Epithelial cell of prostate (primary cell): ENCODE measurements at regions not wholly inside any gene's neighbourhood (a gene's known extent, or its start where the extent isn't known, plus 50 kb on each side); places are given as distances from the start of the nearest gene placed in this dataset.

Experiments used
- DNase-seq: peaks from one replicate; pipeline ENCODE4 v3.0.0-alpha.2; 2011; ENCODE audit warnings: low read depth, low spot score
- H3K27ac ChIP-seq: fragments of 450-650 bp; 2 replicates; pipeline ENCODE4 v1.5.1; 2017; ENCODE audit warnings: mild to moderate bottlenecking

GRCh38 chr1:195948123-195948895 is 659.9 kb downstream of the KCNT2 start:
- DNase-seq = no peak
- no peak overlapping the region for H3K27ac ChIP-seq

GRCh38 chr1:195946500-195946899 is 661.7 kb downstream of the KCNT2 start:
- H3K27ac ChIP-seq = no peak overlapping the region
- DNase-seq = no peak

- H3K27ac ChIP-seq = no peak overlapping the region
- DNase-seq = no peak
Measured at GRCh38 chr1:195941795-195942194, 666.4 kb downstream of the KCNT2 start.

GRCh38 chr1:195941314-195941713 is 666.9 kb downstream of the KCNT2 start:
- DNase-seq = no peak
- H3K27ac ChIP-seq = no peak overlapping the region

GRCh38 chr1:195939844-195940243 is 668.4 kb downstream of the KCNT2 start:
- H3K27ac ChIP-seq = no peak overlapping the region
- no peak for DNase-seq

GRCh38 chr1:195934817-195935553 is 673.3 kb downstream of the KCNT2 start:
- no peak for DNase-seq
- H3K27ac ChIP-seq = no peak overlapping the region

GRCh38 chr1:195933835-195934234 is 674.4 kb downstream of the KCNT2 start:
- no peak overlapping the region for H3K27ac ChIP-seq
- DNase-seq = no peak

GRCh38 chr1:195915826-195916225 is 692.4 kb downstream of the KCNT2 start:
- no peak overlapping the region for H3K27ac ChIP-seq
- no peak for DNase-seq

- peak; percentile 14 for DNase-seq
- H3K27ac ChIP-seq = peak overlapping the region; percentile 80
Measured at GRCh38 chr1:195909061-195909460, 699.2 kb downstream of the KCNT2 start.

- peak overlapping the region; percentile 80 for H3K27ac ChIP-seq
- DNase-seq = peak; percentile 56
Measured at GRCh38 chr1:195908121-195908520, 700.1 kb downstream of the KCNT2 start.

GRCh38 chr1:195903203-195903602 is 705.0 kb downstream of the KCNT2 start:
- DNase-seq = no peak
- no peak overlapping the region for H3K27ac ChIP-seq

GRCh38 chr1:195902779-195903178 is 705.5 kb downstream of the KCNT2 start:
- no peak for DNase-seq
- H3K27ac ChIP-seq = no peak overlapping the region

GRCh38 chr1:195899762-195900352 is 708.4 kb downstream of the KCNT2 start:
- no peak for DNase-seq
- no peak overlapping the region for H3K27ac ChIP-seq

GRCh38 chr1:195898924-195899323 is 709.3 kb downstream of the KCNT2 start:
- no peak overlapping the region for H3K27ac ChIP-seq
- DNase-seq = no peak

GRCh38 chr1:195898373-195898772 is 709.9 kb downstream of the KCNT2 start:
- no peak for DNase-seq
- H3K27ac ChIP-seq = no peak overlapping the region

- DNase-seq = no peak
- no peak overlapping the region for H3K27ac ChIP-seq
Measured at GRCh38 chr1:195897076-195897475, 711.2 kb downstream of the KCNT2 start.

- H3K27ac ChIP-seq = no peak overlapping the region
- DNase-seq = no peak
Measured at GRCh38 chr1:195894411-195894810, 713.8 kb downstream of the KCNT2 start.

- H3K27ac ChIP-seq = no peak overlapping the region
Measured at GRCh38 chr1:195886000-195886399, 722.2 kb downstream of the KCNT2 start.

GRCh38 chr1:195878478-195878877 is 729.8 kb downstream of the KCNT2 start:
- H3K27ac ChIP-seq = no peak overlapping the region
- no peak for DNase-seq

More at GRCh38 chr1:195886000-195886399, 722.2 kb downstream of the KCNT2 start:
- DNase-seq = no peak

GRCh38 chr1:195876792-195877191 is 731.4 kb downstream of the KCNT2 start:
- H3K27ac ChIP-seq = no peak overlapping the region
- DNase-seq = no peak

GRCh38 chr1:195872376-195872775 is 735.9 kb downstream of the KCNT2 start:
- no peak overlapping the region for H3K27ac ChIP-seq
- DNase-seq = no peak
